SK-N-DZ (cell line): ENCODE measurements at regions not wholly inside any gene's neighbourhood (a gene's known extent, or its start where the extent isn't known, plus 50 kb on each side); places are given as distances from the start of the nearest gene placed in this dataset.
"Not testable (repeated sequence)": the region's sequence is repeated elsewhere in the genome, so short reads cannot be mapped to it uniquely, and the experiment has no call there.

ENCODE experiments used
- DNase-seq: peaks from one replicate; pipeline ENCODE4 v3.0.0-alpha.2; 2015; ENCODE audit warnings: low spot score

GRCh38 chr1:234765672-234766071 lies 155.7 kb upstream of the IRF2BP2 start:
- no peak for DNase-seq

GRCh38 chr1:234765181-234765580 lies 155.2 kb upstream of the IRF2BP2 start:
- no peak for DNase-seq

GRCh38 chr1:234763910-234764309 lies 153.9 kb upstream of the IRF2BP2 start:
- no peak for DNase-seq

GRCh38 chr1:234763367-234763766 lies 153.4 kb upstream of the IRF2BP2 start:
- DNase-seq, result no peak

- DNase-seq, result not testable (repeated sequence)
These were observed 152.1 kb upstream of the IRF2BP2 start for GRCh38 chr1:234762127-234762526.

- no peak for DNase-seq
These were observed 150.3 kb upstream of the IRF2BP2 start for GRCh38 chr1:234760303-234760723.

GRCh38 chr1:234759888-234760287 lies 149.9 kb upstream of the IRF2BP2 start:
- DNase-seq, result no peak

- DNase-seq, result no peak
These were observed 148.9 kb upstream of the IRF2BP2 start for GRCh38 chr1:234758851-234759250.

GRCh38 chr1:234756857-234757256 lies 146.9 kb upstream of the IRF2BP2 start:
- no peak for DNase-seq

GRCh38 chr1:234756066-234756774 lies 146.2 kb upstream of the IRF2BP2 start:
- no peak for DNase-seq

- DNase-seq, result no peak
These were observed 145.5 kb upstream of the IRF2BP2 start for GRCh38 chr1:234755449-234755863.

- no peak for DNase-seq
These were observed 144.0 kb upstream of the IRF2BP2 start for GRCh38 chr1:234753979-234754378.

- no peak for DNase-seq
These were observed 142.9 kb upstream of the IRF2BP2 start for GRCh38 chr1:234752927-234753326.

GRCh38 chr1:234751678-234752077 lies 141.7 kb upstream of the IRF2BP2 start:
- no peak for DNase-seq

- no peak for DNase-seq
These were observed 141.1 kb upstream of the IRF2BP2 start for GRCh38 chr1:234750922-234751627.

- DNase-seq, result no peak
These were observed 138.7 kb upstream of the IRF2BP2 start for GRCh38 chr1:234748713-234749112.

GRCh38 chr1:234748066-234748465 lies 138.1 kb upstream of the IRF2BP2 start:
- DNase-seq, result no peak

- DNase-seq, result no peak
These were observed 136.8 kb upstream of the IRF2BP2 start for GRCh38 chr1:234746798-234747196.

GRCh38 chr1:234745844-234746797 lies 136.1 kb upstream of the IRF2BP2 start:
- peak; percentile 85 for DNase-seq

GRCh38 chr1:234745276-234745675 lies 135.3 kb upstream of the IRF2BP2 start:
- no peak for DNase-seq

- no peak for DNase-seq
These were observed 134.0 kb upstream of the IRF2BP2 start for GRCh38 chr1:234743791-234744611.
